ENCODE measurements at regions not wholly inside any gene's neighbourhood (a gene's known extent, or its start where the extent isn't known, plus 50 kb on each side); places are given as distances from the start of the nearest gene placed in this dataset.
"Not testable (repeated sequence)": the region's sequence is repeated elsewhere in the genome, so short reads cannot be mapped to it uniquely, and the experiment has no call there.

- no peak for TF ChIP-seq CTCF (conservative IDR thresholded peaks at IDR 0.05)
- TF ChIP-seq ZFX (IDR thresholded peaks at IDR 0.05), result no peak
- no peak overlapping the region for H3K27ac ChIP-seq
Observed at GRCh38 chr17:70709596-70709995, 540.3 kb downstream of the KCNJ2 start.

- no peak for TF ChIP-seq CTCF (conservative IDR thresholded peaks at IDR 0.05)
- TF ChIP-seq ZFX (IDR thresholded peaks at IDR 0.05), result no peak
- H3K27ac ChIP-seq, result no peak overlapping the region
Observed at GRCh38 chr17:70713694-70714093, 544.4 kb downstream of the KCNJ2 start.

DNA sequence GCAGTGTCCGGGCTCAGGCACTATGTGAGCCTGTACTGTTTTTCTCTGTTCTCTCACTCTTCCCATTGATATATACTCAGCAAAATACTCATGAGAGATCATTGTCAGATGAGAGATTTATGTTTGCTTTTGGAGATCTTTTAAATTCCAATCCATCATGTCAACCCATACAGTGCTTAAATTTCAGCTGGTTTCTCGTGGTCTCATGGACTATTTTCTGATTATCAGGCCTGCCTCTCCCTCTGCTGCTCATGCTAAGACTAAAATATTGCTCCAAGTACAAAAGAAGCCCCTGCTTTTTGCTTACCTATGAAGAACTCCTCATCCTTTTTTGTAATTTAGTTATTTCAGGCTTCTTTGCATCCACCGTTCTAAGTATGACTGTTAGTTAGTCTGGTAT lies 547.2 kb downstream of the KCNJ2 start:
- no peak for TF ChIP-seq CTCF (conservative IDR thresholded peaks at IDR 0.05)
- TF ChIP-seq ZFX (IDR thresholded peaks at IDR 0.05), result no peak

DNA sequence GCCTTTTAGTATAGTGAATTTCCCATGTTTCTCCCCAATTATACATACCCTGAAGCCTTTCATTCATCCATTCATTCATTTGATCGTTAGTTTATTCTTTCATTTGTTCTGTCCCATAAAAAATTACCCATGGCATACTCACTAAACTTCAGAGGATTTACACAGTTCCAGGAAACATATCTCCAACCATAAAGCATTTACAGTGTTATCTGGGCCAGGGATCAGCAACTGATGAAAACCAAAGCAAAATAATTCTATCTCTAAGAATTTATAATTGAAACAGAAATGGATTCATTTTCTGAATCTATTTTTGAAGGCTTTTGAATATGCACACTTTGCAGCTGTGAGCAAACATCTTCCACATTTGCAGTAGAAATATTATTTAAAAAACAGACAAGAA lies 547.7 kb downstream of the KCNJ2 start:
- TF ChIP-seq ZFX (IDR thresholded peaks at IDR 0.05) (no peak), CTCF (conservative IDR thresholded peaks at IDR 0.05) (no peak)

More for the DNA sequence above, 547.2 kb downstream of the KCNJ2 start:
- H3K27ac ChIP-seq, result no peak overlapping the region

GRCh38 chr17:70736375-70736957 lies 567.1 kb downstream of the KCNJ2 start:
- no peak for TF ChIP-seq ZFX (IDR thresholded peaks at IDR 0.05)
- TF ChIP-seq CTCF (conservative IDR thresholded peaks at IDR 0.05), result no peak

More for the DNA sequence above, 547.7 kb downstream of the KCNJ2 start:
- no peak overlapping the region for H3K27ac ChIP-seq

DNA sequence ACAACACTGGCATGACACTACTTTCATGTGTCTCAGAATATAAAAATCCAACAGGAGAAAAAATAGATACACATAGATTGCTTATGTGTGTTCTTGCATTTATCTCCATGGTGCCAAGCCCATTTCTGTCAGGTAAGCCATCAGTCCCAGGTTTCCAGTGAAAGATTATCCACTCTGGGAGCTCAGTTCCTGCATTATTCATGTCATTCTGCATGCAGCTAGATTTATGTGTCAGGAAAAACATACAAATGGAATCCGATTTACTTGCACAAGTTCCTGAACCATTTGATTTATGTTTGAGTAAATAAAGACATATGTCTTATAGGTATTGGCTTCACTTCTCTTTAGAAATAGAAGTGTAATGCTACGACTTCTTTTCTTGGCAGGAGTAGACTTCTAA lies 569.7 kb downstream of the KCNJ2 start:
- H3K27ac ChIP-seq, result no peak overlapping the region
- TF ChIP-seq CTCF (conservative IDR thresholded peaks at IDR 0.05) (no peak), ZFX (IDR thresholded peaks at IDR 0.05) (no peak)

More at GRCh38 chr17:70736375-70736957, 567.1 kb downstream of the KCNJ2 start:
- H3K27ac ChIP-seq, result no peak overlapping the region

- H3K27ac ChIP-seq, result not testable (repeated sequence)
Observed at GRCh38 chr17:70746574-70746973, 577.2 kb downstream of the KCNJ2 start.

GRCh38 chr17:70750983-70751382 lies 581.7 kb downstream of the KCNJ2 start:
- H3K27ac ChIP-seq, result no peak overlapping the region
- TF ChIP-seq ZFX (IDR thresholded peaks at IDR 0.05), result no peak
- no peak for TF ChIP-seq CTCF (conservative IDR thresholded peaks at IDR 0.05)

- H3K27ac ChIP-seq, result not testable (repeated sequence)
Observed at GRCh38 chr17:70752461-70752860, 583.1 kb downstream of the KCNJ2 start.
